HepG2 (cell line): ENCODE measurements at regions not wholly inside any gene's neighbourhood (a gene's known extent, or its start where the extent isn't known, plus 50 kb on each side); places are given as distances from the start of the nearest gene placed in this dataset.

Experiments
- ARNT2 ChIP-seq: sonication (generic); formaldehyde crosslinking; IDR thresholded peaks from 2 replicates; pipeline ENCODE4 v1.8.0; 2022; ENCODE audit warnings: mild to moderate bottlenecking, low read depth, missing genetic modification reagents, moderate library complexity
- ELF4 ChIP-seq: sonication (generic); formaldehyde crosslinking; IDR thresholded peaks from 2 replicates; pipeline ENCODE4 v1.5.0; 2020; ENCODE audit warnings: missing genetic modification reagents, mild to moderate bottlenecking, moderate library complexity, borderline replicate concordance
- HDAC2 ChIP-seq: sonication (generic); formaldehyde crosslinking; IDR thresholded peaks from 2 replicates; pipeline ENCODE4 v1.4.0; 2020; ENCODE audit warnings: missing genetic modification reagents
- HNRNPH1 ChIP-seq: fragments of 200-400 bp; formaldehyde crosslinking; optimal IDR thresholded peaks from 2 replicates; pipeline ENCODE3; 2017; ENCODE audit warnings: mild to moderate bottlenecking, low read depth, low read length
- IKZF5 ChIP-seq: IDR thresholded peaks from 2 replicates; pipeline ENCODE4 v1.6.1; 2018; ENCODE audit warnings: missing genetic modification reagents, mild to moderate bottlenecking, missing compliant biosample characterization
- KMT2A ChIP-seq: sonication (generic); formaldehyde crosslinking; IDR thresholded peaks from 2 replicates; pipeline ENCODE4 v1.4.0; 2020; ENCODE audit warnings: missing genetic modification reagents
- MYC ChIP-seq: sonication (generic); formaldehyde crosslinking; IDR thresholded peaks from 2 replicates; pipeline ENCODE4 v1.9.0; 2021; ENCODE audit warnings: missing genetic modification reagents, borderline replicate concordance
- PAF1 ChIP-seq: IDR thresholded peaks from 2 replicates; pipeline ENCODE4 v1.6.1; 2016; ENCODE audit warnings: missing genetic modification reagents, missing compliant biosample characterization
- PRMT3 ChIP-seq: sonication (generic); formaldehyde crosslinking; IDR thresholded peaks from 2 replicates; pipeline ENCODE4 v1.8.1; 2022; ENCODE audit warnings: low read depth, mild to moderate bottlenecking, moderate library complexity, missing genetic modification reagents, borderline replicate concordance
- STAT5B ChIP-seq: sonication (generic); formaldehyde crosslinking; IDR thresholded peaks from 2 replicates; pipeline ENCODE4 v1.4.0; 2020; ENCODE audit warnings: missing genetic modification reagents
- TFE3 ChIP-seq: IDR thresholded peaks from 2 replicates; pipeline ENCODE4 v1.6.1; 2016
- ZBTB1 ChIP-seq: sonication (generic); formaldehyde crosslinking; IDR thresholded peaks from 2 replicates; pipeline ENCODE4 v1.4.0; 2020; ENCODE audit warnings: missing genetic modification reagents, borderline replicate concordance
- ZBTB10 ChIP-seq: sonication (generic); formaldehyde crosslinking; IDR thresholded peaks from 2 replicates; pipeline ENCODE4 v1.4.0; 2020; ENCODE audit warnings: missing genetic modification reagents, borderline replicate concordance
- ZBTB21 ChIP-seq: sonication (generic); formaldehyde crosslinking; IDR thresholded peaks from 2 replicates; pipeline ENCODE4 v1.4.0; 2020; ENCODE audit warnings: missing genetic modification reagents
- ZNF143 ChIP-seq: sonication (generic); formaldehyde crosslinking; IDR thresholded peaks from 2 replicates; pipeline ENCODE4 v1.4.0; 2020; ENCODE audit warnings: missing genetic modification reagents
- ZNF207 ChIP-seq: fragments of 450-650 bp; IDR thresholded peaks from 2 replicates; pipeline ENCODE4 v1.6.1; 2016; ENCODE audit warnings: antibody characterized with exemption, borderline replicate concordance
- ZNF280B ChIP-seq: sonication (generic); formaldehyde crosslinking; IDR thresholded peaks from 2 replicates; pipeline ENCODE4 v1.5.0; 2020; ENCODE audit warnings: missing genetic modification reagents, mild to moderate bottlenecking, borderline replicate concordance
- ZNF30 ChIP-seq: sonication (generic); formaldehyde crosslinking; IDR thresholded peaks from 2 replicates; pipeline ENCODE4 v1.5.0; 2020; ENCODE audit warnings: mild to moderate bottlenecking, missing genetic modification reagents
- ZNF414 ChIP-seq: sonication (generic); formaldehyde crosslinking; IDR thresholded peaks from 2 replicates; pipeline ENCODE4 v1.5.0; 2020; ENCODE audit warnings: missing genetic modification reagents
- ZNF576 ChIP-seq: sonication (generic); formaldehyde crosslinking; IDR thresholded peaks from 2 replicates; pipeline ENCODE4 v1.4.0; 2020; ENCODE audit warnings: mild to moderate bottlenecking, missing genetic modification reagents
- ZNF749 ChIP-seq: sonication (generic); formaldehyde crosslinking; IDR thresholded peaks from 2 replicates; pipeline ENCODE4 v1.8.0; 2022; ENCODE audit warnings: mild to moderate bottlenecking, missing genetic modification reagents, moderate library complexity, borderline replicate concordance
- ZNF878 ChIP-seq: sonication (generic); formaldehyde crosslinking; IDR thresholded peaks from 2 replicates; pipeline ENCODE4 v1.8.1; 2023; ENCODE audit warnings: mild to moderate bottlenecking, missing genetic modification reagents, moderate library complexity

GRCh38 chr4:98778206-98778605 lies 119.8 kb upstream of the TSPAN5 start (continued):
- no peak for TF ChIP-seq ZBTB10 (CRISPR knock-in tag)
- TF ChIP-seq TFE3 (CRISPR knock-in tag), result peak; percentile 57
- TF ChIP-seq ZNF878 (CRISPR knock-in tag), result peak; percentile 41; the same call in 1 of the 2 replicates
- no peak for TF ChIP-seq ZNF280B
- TF ChIP-seq IKZF5, result peak; percentile 72; the same call in 1 of the 2 replicates
- no peak for TF ChIP-seq ZNF30 (CRISPR knock-in tag)
- TF ChIP-seq ZNF207, result no peak
- no peak for TF ChIP-seq ZNF576
- no peak for TF ChIP-seq PAF1 (CRISPR knock-in tag)
- no peak for TF ChIP-seq ZNF749 (CRISPR knock-in tag)
- TF ChIP-seq PRMT3 (CRISPR knock-in tag), result no peak
- 0 out of 2 replicates have a peak, but pooled peaks have one; percentile 45 for TF ChIP-seq HDAC2
- TF ChIP-seq HNRNPH1, result no peak
- TF ChIP-seq ZNF414 (CRISPR knock-in tag), result 0 out of 2 replicates have a peak, but pooled peaks have one; percentile 35
- no peak for TF ChIP-seq ZBTB1 (CRISPR knock-in tag)
- no peak for TF ChIP-seq ZBTB21
- no peak for TF ChIP-seq ELF4 (CRISPR knock-in tag)
- no peak for TF ChIP-seq MYC (CRISPR knock-in tag)
- TF ChIP-seq STAT5B (CRISPR knock-in tag), result no peak
- no peak for TF ChIP-seq KMT2A (CRISPR knock-in tag)
- peak; percentile 31; the same call in 1 of the 2 replicates for TF ChIP-seq ARNT2 (CRISPR knock-in tag)
- no peak for TF ChIP-seq ZNF143 (CRISPR knock-in tag)
